Dendritic cell treated with granulocyte-macrophage colony-stimulating factor and Interleukin-4, amounts not matched to agents 40 ng/mL and 50 ng/mL, for 4 days (primary cell): ENCODE measurements at regions not wholly inside any gene's neighbourhood (a gene's known extent, or its start where the extent isn't known, plus 50 kb on each side); places are given as distances from the start of the nearest gene placed in this dataset.
A peak's percentile ranks its signal among the peaks of the same experiment; 100 is the strongest.
"Not testable (repeated sequence)": the region's sequence is repeated elsewhere in the genome, so short reads cannot be mapped to it uniquely, and the experiment has no call there.

Experiments used
- H3K27ac Mint-ChIP-seq: one replicate; pipeline ENCODE4 v1.8.0; 2022; ENCODE audit warnings: mild to moderate bottlenecking, mixed read lengths
- H3K27me3 Mint-ChIP-seq: one replicate; pipeline ENCODE4 v1.8.0; 2022; ENCODE audit warnings: mild to moderate bottlenecking, mixed read lengths
- H3K36me3 Mint-ChIP-seq: one replicate; pipeline ENCODE4 v1.8.0; 2022; ENCODE audit warnings: low read depth, mixed read lengths
- H3K4me1 Mint-ChIP-seq: one replicate; pipeline ENCODE4 v1.8.0; 2022; ENCODE audit warnings: low read depth, mixed read lengths
- H3K4me3 Mint-ChIP-seq: one replicate; pipeline ENCODE4 v1.8.0; 2022; ENCODE audit warnings: mild to moderate bottlenecking, moderate library complexity, mixed read lengths
- H3K9me3 Mint-ChIP-seq: one replicate; pipeline ENCODE4 v1.8.0; 2022; ENCODE audit warnings: mixed read lengths
- intact Hi-C: fragments of 100-400 bp; cut with micrococcal nuclease; formaldehyde crosslinking; loops from one replicate; pipeline ENCODE4 v1.15.0; 2022

DNA sequence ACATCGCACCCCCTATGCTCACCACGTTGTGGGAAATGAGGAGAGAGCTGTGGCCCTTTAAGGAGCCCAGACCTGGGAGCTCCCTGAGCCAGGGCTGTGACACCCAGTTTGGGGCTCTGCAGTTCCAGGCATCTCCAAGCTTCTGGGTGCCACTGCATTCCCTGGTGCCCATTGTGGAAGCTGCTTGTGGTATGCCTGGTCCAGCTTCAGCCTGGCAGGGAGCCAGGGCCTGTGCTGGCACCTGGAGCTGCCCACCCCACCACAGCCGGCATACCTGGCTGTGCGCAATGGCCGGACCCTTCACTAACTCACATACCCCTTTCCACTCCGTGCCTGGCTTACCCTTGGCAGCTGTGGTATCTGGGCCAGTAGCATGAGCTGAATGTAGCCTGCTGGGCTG is 107.9 kb upstream of the OR4E1 start:
- Mint-ChIP-seq H3K27ac (no peak overlapping the region), H3K36me3 (no peaks in the 10 kb centered on the region), H3K9me3 (no peaks in the 10 kb centered on the region), H3K4me1 (no peaks in the 10 kb centered on the region), H3K27me3 (no peaks in the 10 kb centered on the region), H3K4me3 (no peak overlapping the region)
- intact Hi-C loops, result no loop called here

DNA sequence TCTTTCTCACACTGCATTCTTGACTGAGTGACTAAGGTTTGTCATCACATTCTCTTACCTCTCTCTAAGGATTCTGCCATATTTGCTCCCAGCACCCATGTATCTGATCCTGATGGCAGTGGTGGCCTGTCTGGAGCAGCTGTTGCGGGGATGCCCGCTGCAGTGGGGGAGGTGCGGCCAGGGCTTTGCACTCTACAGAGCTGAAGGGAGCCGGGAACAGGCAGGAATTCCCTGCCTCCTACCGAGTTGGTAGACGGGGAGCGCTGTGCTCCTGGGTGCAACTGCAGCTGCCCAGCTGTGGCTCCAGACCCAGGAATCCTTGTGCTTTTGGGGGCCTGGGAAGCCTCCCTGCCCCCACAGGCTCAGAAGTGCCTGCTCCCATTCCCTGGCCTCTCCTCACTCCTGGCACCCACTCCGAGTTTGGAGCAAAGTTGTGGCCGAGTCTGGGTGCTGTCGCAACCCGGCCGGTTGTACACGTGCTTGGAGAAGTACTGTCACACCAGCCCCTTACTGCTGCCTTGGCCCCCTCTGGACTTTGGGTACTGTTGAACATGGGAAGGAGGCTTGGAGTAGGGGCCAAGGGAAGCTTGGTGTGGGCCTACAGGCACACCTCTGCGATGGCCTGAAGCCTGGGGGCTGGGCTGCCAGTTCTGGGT is 106.9 kb upstream of the OR4E1 start:
- H3K4me1 Mint-ChIP-seq, result no peaks in the 10 kb centered on the region
- H3K36me3 Mint-ChIP-seq, result no peaks in the 10 kb centered on the region
- H3K9me3 Mint-ChIP-seq, result no peaks in the 10 kb centered on the region
- H3K27me3 Mint-ChIP-seq, result no peaks in the 10 kb centered on the region
- intact Hi-C loops, result no loop called here
- no peak overlapping the region for H3K27ac Mint-ChIP-seq
- no peak overlapping the region for H3K4me3 Mint-ChIP-seq

DNA sequence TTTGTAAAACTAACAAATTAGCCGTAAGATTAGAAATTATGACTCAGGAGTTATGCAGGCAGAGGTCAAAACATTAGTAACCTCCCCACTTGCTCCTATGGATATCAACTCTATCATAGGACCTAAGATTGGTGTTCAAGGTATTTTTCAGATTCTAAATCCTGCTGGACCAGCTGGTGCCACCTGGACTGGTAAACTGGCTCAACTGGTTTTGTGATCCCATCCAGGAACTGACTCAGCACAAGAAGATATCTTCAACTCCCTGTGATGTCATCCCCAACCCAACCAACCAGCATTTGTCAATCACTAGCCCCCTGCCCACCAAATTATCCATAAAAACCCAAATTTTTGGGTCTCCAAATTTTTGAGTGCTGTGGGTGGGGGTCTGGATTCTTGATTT is 98.1 kb upstream of the OR4E1 start:
- intact Hi-C loops, result no loop called here
- H3K4me3 Mint-ChIP-seq, result no peak overlapping the region
- no peaks in the 10 kb centered on the region for H3K9me3 Mint-ChIP-seq
- H3K4me1 Mint-ChIP-seq, result no peaks in the 10 kb centered on the region
- peaks cover 2% of the 10 kb centered on the region for H3K27me3 Mint-ChIP-seq
- H3K36me3 Mint-ChIP-seq, result no peaks in the 10 kb centered on the region
- H3K27ac Mint-ChIP-seq, result no peak overlapping the region

DNA sequence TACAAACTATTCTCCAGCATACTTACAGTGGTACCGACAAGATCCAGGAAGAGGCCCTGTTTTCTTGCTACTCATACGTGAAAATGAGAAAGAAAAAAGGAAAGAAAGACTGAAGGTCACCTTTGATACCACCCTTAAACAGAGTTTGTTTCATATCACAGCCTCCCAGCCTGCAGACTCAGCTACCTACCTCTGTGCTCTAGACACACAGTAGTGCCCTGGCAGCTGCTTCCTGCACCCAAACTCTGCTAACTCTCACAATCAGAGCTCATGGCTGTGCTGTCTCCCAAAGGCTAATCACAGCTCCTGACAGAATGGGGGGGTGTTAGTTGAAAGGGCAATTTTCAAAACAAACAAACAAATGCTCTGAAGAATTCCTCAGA is 95.2 kb upstream of the OR4E1 start:
- no peak overlapping the region for H3K4me3 Mint-ChIP-seq
- intact Hi-C loops, result no loop called here
- no peaks in the 10 kb centered on the region for H3K36me3 Mint-ChIP-seq
- no peaks in the 10 kb centered on the region for H3K4me1 Mint-ChIP-seq
- no peak overlapping the region for H3K27ac Mint-ChIP-seq
- H3K27me3 Mint-ChIP-seq, result peaks cover 2% of the 10 kb centered on the region
- H3K9me3 Mint-ChIP-seq, result no peaks in the 10 kb centered on the region

DNA sequence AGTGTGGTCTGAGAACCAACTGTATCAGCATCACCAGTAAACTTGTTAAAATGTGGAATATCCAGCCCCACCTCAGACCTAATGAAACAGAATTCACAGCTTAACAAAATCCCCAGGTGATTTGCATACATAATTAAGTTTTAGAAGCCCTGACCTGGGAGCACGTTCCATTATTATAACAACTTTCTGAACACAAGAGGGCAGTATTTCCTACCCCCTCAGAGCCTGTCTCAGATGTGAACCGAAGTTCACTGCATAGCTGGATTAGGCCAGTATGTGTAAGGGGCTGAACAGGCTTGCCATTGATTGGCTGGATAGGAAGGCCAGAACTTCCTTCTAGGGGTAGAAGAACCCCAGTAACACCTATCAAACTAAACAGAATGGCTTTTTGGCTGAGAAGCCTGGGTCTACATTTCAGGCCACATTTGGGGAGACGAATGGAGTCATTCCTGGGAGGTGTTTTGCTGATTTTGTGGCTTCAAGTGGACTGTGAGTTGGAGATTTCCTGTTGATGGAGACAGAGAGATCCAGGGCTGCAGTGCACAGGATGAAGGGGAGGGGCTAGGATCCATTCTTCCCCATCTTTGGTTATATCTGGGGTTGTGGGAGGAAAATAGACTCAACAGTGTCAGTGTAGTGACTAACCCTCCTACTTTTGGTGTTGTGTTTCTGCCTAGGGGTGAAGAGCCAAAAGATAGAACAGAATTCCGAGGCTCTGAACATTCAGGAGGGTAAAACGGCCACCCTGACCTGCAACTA is 94.7 kb upstream of the OR4E1 start:
- Mint-ChIP-seq H3K27ac (no peak overlapping the region), H3K4me1 (no peaks in the 10 kb centered on the region), H3K9me3 (no peaks in the 10 kb centered on the region), H3K36me3 (no peaks in the 10 kb centered on the region), H3K4me3 (no peak overlapping the region), H3K27me3 (peaks cover 2% of the 10 kb centered on the region)
- intact Hi-C loops, result no loop called here

DNA sequence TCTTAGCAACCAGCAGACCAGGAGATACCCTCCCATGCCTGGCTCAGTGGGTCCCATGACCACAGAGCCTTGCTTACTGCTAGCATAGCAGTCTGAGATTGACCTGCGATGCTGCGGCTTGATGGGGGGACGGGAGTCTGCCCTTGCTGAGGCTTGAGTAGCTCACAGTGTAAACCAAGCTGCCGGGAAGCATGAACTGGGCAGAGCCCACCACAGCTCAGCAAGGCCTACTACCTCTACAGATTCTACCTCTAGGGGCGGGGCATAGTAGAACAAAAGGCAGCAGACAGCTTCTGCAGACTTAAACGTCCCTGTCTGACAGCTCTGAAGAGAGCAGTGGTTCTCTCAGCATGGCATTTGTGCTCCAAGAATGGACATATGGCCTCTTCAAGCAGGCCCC is 86.7 kb upstream of the OR4E1 start:
- H3K36me3 Mint-ChIP-seq, H3K4me3 Mint-ChIP-seq, H3K9me3 Mint-ChIP-seq, H3K27ac Mint-ChIP-seq, intact Hi-C loops, H3K27me3 Mint-ChIP-seq, H3K4me1 Mint-ChIP-seq: not testable (repeated sequence)

DNA sequence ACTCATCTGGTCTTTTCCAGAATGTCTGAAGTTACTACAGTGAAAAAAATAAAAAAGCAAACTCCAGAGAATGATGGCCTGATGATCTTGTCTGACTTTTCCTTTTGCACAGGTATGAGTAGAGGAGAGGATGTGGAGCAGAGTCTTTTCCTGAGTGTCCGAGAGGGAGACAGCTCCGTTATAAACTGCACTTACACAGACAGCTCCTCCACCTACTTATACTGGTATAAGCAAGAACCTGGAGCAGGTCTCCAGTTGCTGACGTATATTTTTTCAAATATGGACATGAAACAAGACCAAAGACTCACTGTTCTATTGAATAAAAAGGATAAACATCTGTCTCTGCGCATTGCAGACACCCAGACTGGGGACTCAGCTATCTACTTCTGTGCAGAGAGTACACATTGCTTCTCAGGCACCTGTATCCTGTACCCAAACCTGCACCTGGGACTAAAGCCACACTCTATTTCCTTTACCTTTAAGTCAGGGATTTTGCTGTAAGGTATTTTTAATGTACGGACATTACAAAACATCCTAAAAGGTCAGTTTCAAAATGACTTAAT is 75.8 kb upstream of the OR4E1 start:
- peaks cover 5% of the 10 kb centered on the region for H3K4me1 Mint-ChIP-seq
- no peak overlapping the region for H3K4me3 Mint-ChIP-seq
- H3K27ac Mint-ChIP-seq, result no peak overlapping the region
- H3K9me3 Mint-ChIP-seq, result no peaks in the 10 kb centered on the region
- H3K27me3 Mint-ChIP-seq, result no peaks in the 10 kb centered on the region
- no peaks in the 10 kb centered on the region for H3K36me3 Mint-ChIP-seq
- intact Hi-C loops, result no loop called here

DNA sequence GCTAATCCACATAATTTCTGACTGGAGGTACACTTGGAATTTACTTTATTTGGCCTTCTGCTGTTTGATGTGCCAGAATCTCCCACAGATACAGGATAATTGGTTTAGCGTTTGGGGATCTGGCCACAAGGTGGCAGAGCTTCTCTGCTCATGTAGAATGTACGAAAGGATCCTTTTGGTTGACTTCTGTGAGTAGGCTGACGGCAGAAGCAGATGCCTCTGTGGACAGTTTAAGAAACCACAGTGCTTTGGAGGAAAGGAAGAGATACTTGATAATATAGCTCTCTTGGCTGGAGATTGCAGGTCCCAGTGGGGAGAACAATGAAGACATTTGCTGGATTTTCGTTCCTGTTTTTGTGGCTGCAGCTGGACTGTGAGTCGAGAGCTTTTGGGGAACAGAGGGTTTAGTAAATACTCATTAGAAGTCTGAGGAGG is 75.3 kb upstream of the OR4E1 start:
- Mint-ChIP-seq H3K27me3 (no peaks in the 10 kb centered on the region), H3K4me3 (peak overlapping the region; percentile 7)
- intact Hi-C loops, result no loop called here

DNA sequence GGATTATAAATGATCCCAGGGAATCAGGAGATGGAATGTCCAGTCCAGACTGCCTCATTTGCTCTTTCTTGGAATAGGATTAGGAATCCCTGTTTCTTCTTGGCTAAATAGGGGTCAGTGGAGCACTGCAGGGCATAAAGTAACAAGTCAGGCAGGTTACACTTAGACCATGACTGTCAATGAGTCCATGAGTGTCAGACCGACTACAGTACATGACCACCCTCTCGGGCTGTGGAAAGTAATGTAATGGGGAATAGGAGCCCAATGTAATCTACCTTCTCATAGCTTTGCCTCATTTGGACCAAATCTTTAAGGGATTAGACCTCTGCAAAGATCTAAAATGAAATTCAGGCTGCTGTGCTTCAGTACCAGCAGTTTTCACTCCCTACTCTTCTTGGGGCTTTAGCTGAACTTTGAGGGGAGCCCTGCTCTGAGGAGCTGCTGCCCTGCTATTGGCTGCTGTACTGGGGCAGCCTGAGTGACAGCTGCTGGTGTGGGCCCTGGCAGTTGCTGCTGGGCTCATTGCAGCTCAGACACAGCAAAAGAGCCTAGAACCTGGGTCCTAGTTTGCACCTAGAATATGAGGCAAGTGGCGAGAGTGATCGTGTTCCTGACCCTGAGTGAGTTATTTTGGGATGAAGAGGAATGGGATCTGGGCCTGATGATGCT is 62.2 kb upstream of the OR4E1 start:
- H3K36me3 Mint-ChIP-seq, result no peaks in the 10 kb centered on the region
- intact Hi-C loops, result no loop called here
- no peak overlapping the region for H3K4me3 Mint-ChIP-seq
- H3K27me3 Mint-ChIP-seq, result no peaks in the 10 kb centered on the region
- no peak overlapping the region for H3K27ac Mint-ChIP-seq
- H3K4me1 Mint-ChIP-seq, result peaks cover 5% of the 10 kb centered on the region
- peaks cover 6% of the 10 kb centered on the region for H3K9me3 Mint-ChIP-seq

More for the DNA sequence above, 75.3 kb upstream of the OR4E1 start:
- Mint-ChIP-seq H3K9me3 (no peaks in the 10 kb centered on the region), H3K4me1 (peaks cover 5% of the 10 kb centered on the region), H3K27ac (no peak overlapping the region), H3K36me3 (no peaks in the 10 kb centered on the region)

DNA sequence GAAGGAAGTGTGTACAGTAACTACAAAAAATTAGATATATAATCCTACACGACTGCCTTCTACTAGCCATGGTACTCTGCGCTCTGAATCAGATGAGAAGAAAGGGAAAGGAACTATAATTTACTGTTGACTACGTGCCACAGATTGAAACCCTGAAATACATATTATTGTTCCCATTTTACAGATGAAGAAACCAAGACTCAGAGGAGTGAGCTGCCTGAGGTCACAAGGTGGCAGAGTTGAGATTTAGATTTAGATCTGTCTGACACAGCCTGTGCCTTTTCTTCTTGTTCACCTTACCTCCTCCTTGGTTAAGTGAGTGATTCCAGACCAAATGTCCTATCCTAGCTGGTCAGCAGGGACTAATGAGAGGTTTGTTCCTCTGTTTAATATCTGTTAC is 61.6 kb upstream of the OR4E1 start:
- Mint-ChIP-seq H3K9me3 (peaks cover 6% of the 10 kb centered on the region), H3K4me3 (no peak overlapping the region), H3K27ac (no peak overlapping the region), H3K36me3 (no peaks in the 10 kb centered on the region), H3K4me1 (peaks cover 6% of the 10 kb centered on the region), H3K27me3 (peaks cover under 1% of the 10 kb centered on the region)
- intact Hi-C loops, result no loop called here

DNA sequence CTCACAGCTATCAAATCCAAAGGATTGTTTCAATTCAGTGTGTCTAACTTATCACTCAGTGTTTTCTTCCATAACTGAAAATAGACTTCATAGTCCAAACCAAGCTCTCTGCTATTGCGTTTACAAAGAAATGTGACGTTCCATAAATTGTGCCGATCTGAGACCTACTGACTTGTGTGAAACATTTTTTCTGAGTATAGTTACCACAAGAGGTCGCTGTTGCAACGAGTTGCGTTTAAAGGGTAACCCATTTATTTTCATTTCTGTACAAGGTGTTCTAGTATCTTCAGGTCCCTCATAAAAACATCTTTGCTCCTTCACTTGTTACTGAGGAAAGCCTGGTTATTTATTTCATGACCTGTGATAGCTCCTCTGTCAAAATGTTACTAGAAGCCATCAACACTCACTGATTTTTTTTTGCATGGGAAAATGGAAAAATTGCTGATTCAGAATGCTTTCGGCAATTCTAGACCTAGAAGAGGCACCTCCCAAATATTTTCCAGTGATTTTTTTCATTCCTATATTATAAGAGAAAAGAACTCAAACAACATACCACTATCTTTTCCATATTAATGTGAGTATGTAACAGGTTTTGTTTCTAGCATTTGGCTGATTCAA is 60.9 kb upstream of the OR4E1 start:
- intact Hi-C loops, result no loop called here
- no peaks in the 10 kb centered on the region for H3K36me3 Mint-ChIP-seq
- H3K4me1 Mint-ChIP-seq, result peaks cover 12% of the 10 kb centered on the region
- H3K9me3 Mint-ChIP-seq, result peaks cover 6% of the 10 kb centered on the region
- H3K27me3 Mint-ChIP-seq, result peaks cover 4% of the 10 kb centered on the region
- H3K27ac Mint-ChIP-seq, result no peak overlapping the region
- no peak overlapping the region for H3K4me3 Mint-ChIP-seq

DNA sequence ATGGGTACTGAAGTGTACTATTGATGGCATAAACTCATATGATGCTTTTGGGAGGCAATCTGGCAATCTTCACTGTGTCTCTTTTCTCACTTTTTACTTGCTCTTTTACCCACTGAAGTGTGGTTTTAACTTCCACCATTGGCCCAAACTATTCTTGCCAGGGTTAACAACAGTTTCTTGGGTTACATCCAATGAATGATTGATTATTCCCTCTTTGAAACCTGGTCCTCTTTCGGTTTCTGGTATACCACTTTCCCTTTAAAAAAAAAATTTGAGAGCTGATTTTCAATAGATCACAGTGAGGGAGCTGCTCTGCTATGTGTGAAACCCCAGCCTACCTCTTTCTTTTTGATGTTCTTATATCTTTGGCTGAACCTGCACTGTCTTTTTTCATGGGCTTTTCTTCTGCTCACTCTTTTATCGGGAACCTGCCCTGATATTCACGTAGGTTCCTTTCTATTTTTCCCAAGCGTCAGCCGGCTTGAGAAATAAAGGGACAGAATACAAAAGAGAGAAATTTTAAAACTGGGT is 56.1 kb upstream of the OR4E1 start:
- H3K4me3 Mint-ChIP-seq, result no peak overlapping the region
- H3K36me3 Mint-ChIP-seq, result no peaks in the 10 kb centered on the region
- no peak overlapping the region for H3K27ac Mint-ChIP-seq
- intact Hi-C loops, result no loop called here
- no peaks in the 10 kb centered on the region for H3K9me3 Mint-ChIP-seq
- peaks cover 11% of the 10 kb centered on the region for H3K4me1 Mint-ChIP-seq
- peaks cover 4% of the 10 kb centered on the region for H3K27me3 Mint-ChIP-seq

DNA sequence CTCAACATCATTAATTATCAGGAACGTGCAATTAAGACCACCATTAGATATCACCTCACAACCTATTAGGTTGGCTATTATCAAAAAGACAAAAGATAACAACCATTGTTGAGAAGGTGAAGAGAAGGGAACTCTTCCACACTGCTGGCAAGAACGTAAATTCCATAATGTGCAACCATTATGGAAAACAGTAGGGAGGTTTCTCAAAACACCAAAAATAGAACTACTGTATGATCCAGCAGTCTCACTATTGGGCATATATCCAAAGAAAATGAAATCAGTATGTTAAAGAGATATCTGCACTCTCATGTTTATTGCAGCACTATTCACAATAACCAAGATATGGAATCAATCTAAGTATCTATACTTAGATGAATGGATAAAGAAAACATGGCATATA is 51.6 kb upstream of the OR4E1 start:
- H3K36me3 Mint-ChIP-seq, result no peaks in the 10 kb centered on the region
- H3K4me1 Mint-ChIP-seq, result peaks cover 7% of the 10 kb centered on the region
- no peaks in the 10 kb centered on the region for H3K9me3 Mint-ChIP-seq
- H3K4me3 Mint-ChIP-seq, result no peak overlapping the region
- intact Hi-C loops, result no loop called here
- no peak overlapping the region for H3K27ac Mint-ChIP-seq
- H3K27me3 Mint-ChIP-seq, result peaks cover 10% of the 10 kb centered on the region
